ENCODE measurements at regions not wholly inside any gene's neighbourhood (a gene's known extent, or its start where the extent isn't known, plus 50 kb on each side); places are given as distances from the start of the nearest gene placed in this dataset.

DNA sequence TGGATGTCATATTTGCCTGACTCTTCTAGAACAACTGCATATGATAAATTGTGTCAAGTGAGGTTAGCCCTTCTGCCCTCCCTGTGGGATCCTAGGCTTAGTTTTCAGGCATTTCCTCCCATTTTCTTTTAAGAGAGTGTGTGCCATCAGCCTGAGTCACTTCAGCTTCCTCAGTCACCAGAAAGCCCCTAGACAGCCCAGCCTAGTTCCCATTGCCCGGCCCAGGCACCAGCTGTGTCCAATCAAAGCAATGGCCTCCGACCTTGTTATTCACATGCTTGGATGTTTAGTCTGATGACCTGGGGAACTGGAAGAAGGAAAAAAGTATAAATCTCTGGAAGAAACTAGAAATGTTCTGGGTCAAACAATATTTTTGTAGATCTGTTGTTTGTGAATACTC, 221.9 kb upstream of the LRIG1 start:
- Histone ChIP-seq H3K27me3 (ENCODE audit: control insufficient read depth in 4 of 4, insufficient read depth in 4 of 4, low read length in 3 of 4) (no peaks in the 10 kb centered on the region), H3K4me3 (ENCODE audit: low read depth in 1 of 3, low read length in 3 of 3) (no peak overlapping the region), H3K27ac (ENCODE audit: low read depth in 1 of 2, low read length in 2 of 2) (no peak overlapping the region), H3K9me3 (ENCODE audit: control insufficient read depth in 4 of 4, low read length in 3 of 4) (no peaks in the 10 kb centered on the region), H3K36me3 (ENCODE audit: control insufficient read depth in 4 of 4, insufficient read depth in 3 of 4, low read depth in 1 of 4, low read length in 3 of 4) (no peaks in the 10 kb centered on the region), H3K9ac (ENCODE audit: low read depth in 1 of 2, low read length in 2 of 2) (no peak overlapping the region), H3K4me1 (ENCODE audit: control insufficient read depth in 4 of 4, insufficient read depth in 4 of 4, low read length in 3 of 4) (no peaks in the 10 kb centered on the region)
- no peak for DNase-seq (ENCODE audit: low spot score)
- 72% methylated on average over 2 of the region's 2 CpGs for WGBS
- peak; percentile 16 for TF ChIP-seq NR2F2 (IDR thresholded peaks at IDR 0.05)
- TF ChIP-seq, protein P1, sequence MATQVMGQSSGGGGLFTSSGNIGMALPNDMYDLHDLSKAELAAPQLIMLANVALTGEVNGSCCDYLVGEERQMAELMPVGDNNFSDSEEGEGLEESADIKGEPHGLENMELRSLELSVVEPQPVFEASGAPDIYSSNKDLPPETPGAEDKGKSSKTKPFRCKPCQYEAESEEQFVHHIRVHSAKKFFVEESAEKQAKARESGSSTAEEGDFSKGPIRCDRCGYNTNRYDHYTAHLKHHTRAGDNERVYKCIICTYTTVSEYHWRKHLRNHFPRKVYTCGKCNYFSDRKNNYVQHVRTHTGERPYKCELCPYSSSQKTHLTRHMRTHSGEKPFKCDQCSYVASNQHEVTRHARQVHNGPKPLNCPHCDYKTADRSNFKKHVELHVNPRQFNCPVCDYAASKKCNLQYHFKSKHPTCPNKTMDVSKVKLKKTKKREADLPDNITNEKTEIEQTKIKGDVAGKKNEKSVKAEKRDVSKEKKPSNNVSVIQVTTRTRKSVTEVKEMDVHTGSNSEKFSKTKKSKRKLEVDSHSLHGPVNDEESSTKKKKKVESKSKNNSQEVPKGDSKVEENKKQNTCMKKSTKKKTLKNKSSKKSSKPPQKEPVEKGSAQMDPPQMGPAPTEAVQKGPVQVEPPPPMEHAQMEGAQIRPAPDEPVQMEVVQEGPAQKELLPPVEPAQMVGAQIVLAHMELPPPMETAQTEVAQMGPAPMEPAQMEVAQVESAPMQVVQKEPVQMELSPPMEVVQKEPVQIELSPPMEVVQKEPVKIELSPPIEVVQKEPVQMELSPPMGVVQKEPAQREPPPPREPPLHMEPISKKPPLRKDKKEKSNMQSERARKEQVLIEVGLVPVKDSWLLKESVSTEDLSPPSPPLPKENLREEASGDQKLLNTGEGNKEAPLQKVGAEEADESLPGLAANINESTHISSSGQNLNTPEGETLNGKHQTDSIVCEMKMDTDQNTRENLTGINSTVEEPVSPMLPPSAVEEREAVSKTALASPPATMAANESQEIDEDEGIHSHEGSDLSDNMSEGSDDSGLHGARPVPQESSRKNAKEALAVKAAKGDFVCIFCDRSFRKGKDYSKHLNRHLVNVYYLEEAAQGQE (IDR thresholded peaks at IDR 0.05), result no peak

DNA sequence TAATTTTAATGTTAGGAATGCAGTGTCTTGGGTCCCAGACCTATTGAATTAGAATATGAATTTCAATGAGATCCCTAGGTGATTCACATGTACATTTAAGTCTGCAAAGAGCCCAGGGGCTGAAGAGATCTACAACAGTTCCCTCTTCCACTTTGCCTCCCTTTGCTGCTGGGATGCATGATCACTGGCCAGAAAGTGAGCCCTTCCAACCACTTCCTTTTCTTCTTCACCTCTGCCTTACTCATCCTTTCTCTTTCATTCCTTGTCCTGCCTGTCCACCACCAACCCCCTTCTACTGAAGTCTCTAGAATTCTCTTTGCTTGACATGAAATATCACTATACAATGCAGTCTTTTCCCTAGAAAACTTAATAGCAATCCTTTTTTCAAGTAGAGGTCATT, 222.4 kb upstream of the LRIG1 start:
- H3K9ac ChIP-seq (ENCODE audit: low read depth in 1 of 2, low read length in 2 of 2), result no peak overlapping the region
- H3K4me3 ChIP-seq (ENCODE audit: low read depth in 1 of 3, low read length in 3 of 3), result no peak overlapping the region
- DNase-seq (ENCODE audit: low spot score), result no peak
- H3K4me1 ChIP-seq (ENCODE audit: control insufficient read depth in 4 of 4, insufficient read depth in 4 of 4, low read length in 3 of 4), result no peaks in the 10 kb centered on the region
- H3K36me3 ChIP-seq (ENCODE audit: control insufficient read depth in 4 of 4, insufficient read depth in 3 of 4, low read depth in 1 of 4, low read length in 3 of 4), result no peaks in the 10 kb centered on the region
- no peaks in the 10 kb centered on the region for H3K27me3 ChIP-seq (ENCODE audit: control insufficient read depth in 4 of 4, insufficient read depth in 4 of 4, low read length in 3 of 4)
- H3K27ac ChIP-seq (ENCODE audit: low read depth in 1 of 2, low read length in 2 of 2), result no peak overlapping the region
- TF ChIP-seq HNF4A (conservative IDR thresholded peaks at IDR 0.05), result no peak
- no peak for TF ChIP-seq JUND (IDR thresholded peaks at IDR 0.05)
- TF ChIP-seq, protein P1 (IDR thresholded peaks at IDR 0.05), result no peak
- no peak for TF ChIP-seq RAD21 (IDR thresholded peaks at IDR 0.05)
- TF ChIP-seq, protein P2, sequence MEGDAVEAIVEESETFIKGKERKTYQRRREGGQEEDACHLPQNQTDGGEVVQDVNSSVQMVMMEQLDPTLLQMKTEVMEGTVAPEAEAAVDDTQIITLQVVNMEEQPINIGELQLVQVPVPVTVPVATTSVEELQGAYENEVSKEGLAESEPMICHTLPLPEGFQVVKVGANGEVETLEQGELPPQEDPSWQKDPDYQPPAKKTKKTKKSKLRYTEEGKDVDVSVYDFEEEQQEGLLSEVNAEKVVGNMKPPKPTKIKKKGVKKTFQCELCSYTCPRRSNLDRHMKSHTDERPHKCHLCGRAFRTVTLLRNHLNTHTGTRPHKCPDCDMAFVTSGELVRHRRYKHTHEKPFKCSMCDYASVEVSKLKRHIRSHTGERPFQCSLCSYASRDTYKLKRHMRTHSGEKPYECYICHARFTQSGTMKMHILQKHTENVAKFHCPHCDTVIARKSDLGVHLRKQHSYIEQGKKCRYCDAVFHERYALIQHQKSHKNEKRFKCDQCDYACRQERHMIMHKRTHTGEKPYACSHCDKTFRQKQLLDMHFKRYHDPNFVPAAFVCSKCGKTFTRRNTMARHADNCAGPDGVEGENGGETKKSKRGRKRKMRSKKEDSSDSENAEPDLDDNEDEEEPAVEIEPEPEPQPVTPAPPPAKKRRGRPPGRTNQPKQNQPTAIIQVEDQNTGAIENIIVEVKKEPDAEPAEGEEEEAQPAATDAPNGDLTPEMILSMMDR (IDR thresholded peaks at IDR 0.05; ENCODE audit: low read depth, low read length, missing input control), result no peak
- no peak for TF ChIP-seq TAF1 (conservative IDR thresholded peaks at IDR 0.05)
- no peak for TF ChIP-seq EGR1 (IDR thresholded peaks at IDR 0.05; ENCODE audit: low read depth in 2 of 2)
- TF ChIP-seq HNF4G (IDR thresholded peaks at IDR 0.05), result no peak
- no peak for TF ChIP-seq RXRA (IDR thresholded peaks at IDR 0.05)
- TF ChIP-seq YY1 (IDR thresholded peaks at IDR 0.05), result no peak
- TF ChIP-seq FOXA1 (IDR thresholded peaks at IDR 0.05), result no peak
- TF ChIP-seq, protein P3, sequence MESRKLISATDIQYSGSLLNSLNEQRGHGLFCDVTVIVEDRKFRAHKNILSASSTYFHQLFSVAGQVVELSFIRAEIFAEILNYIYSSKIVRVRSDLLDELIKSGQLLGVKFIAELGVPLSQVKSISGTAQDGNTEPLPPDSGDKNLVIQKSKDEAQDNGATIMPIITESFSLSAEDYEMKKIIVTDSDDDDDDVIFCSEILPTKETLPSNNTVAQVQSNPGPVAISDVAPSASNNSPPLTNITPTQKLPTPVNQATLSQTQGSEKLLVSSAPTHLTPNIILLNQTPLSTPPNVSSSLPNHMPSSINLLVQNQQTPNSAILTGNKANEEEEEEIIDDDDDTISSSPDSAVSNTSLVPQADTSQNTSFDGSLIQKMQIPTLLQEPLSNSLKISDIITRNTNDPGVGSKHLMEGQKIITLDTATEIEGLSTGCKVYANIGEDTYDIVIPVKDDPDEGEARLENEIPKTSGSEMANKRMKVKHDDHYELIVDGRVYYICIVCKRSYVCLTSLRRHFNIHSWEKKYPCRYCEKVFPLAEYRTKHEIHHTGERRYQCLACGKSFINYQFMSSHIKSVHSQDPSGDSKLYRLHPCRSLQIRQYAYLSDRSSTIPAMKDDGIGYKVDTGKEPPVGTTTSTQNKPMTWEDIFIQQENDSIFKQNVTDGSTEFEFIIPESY (IDR thresholded peaks at IDR 0.05), result no peak
- no peak for TF ChIP-seq GABPA (IDR thresholded peaks at IDR 0.05 in 1 of 2, conservative IDR thresholded peaks at IDR 0.05 in 1 of 2)
- TF ChIP-seq NR2F2 (IDR thresholded peaks at IDR 0.05), result no peak
- TF ChIP-seq, protein P4, sequence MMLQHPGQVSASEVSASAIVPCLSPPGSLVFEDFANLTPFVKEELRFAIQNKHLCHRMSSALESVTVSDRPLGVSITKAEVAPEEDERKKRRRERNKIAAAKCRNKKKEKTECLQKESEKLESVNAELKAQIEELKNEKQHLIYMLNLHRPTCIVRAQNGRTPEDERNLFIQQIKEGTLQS (IDR thresholded peaks at IDR 0.05), result no peak
- no peak for TF ChIP-seq FOXA2 (IDR thresholded peaks at IDR 0.05)
- no peak for TF ChIP-seq SP1 (IDR thresholded peaks at IDR 0.05)
- H3K9me3 ChIP-seq (ENCODE audit: control insufficient read depth in 4 of 4, low read length in 3 of 4), result no peaks in the 10 kb centered on the region

Data from liver (tissue), 8 donors.